GM19467 (cell line): ENCODE measurements at regions not wholly inside any gene's neighbourhood (a gene's known extent, or its start where the extent isn't known, plus 50 kb on each side); places are given as distances from the start of the nearest gene placed in this dataset.
"Not testable (repeated sequence)": the region's sequence is repeated elsewhere in the genome, so short reads cannot be mapped to it uniquely, and the experiment has no call there.

Source experiments
- ATAC-seq: cut with Tn5 transposase; IDR thresholded peaks from one replicate; pipeline ENCODE4 v1.9.1; 2021; ENCODE audit warnings: mild to moderate bottlenecking, moderate library complexity; ENCODE audit not compliant: unreplicated experiment

DNA sequence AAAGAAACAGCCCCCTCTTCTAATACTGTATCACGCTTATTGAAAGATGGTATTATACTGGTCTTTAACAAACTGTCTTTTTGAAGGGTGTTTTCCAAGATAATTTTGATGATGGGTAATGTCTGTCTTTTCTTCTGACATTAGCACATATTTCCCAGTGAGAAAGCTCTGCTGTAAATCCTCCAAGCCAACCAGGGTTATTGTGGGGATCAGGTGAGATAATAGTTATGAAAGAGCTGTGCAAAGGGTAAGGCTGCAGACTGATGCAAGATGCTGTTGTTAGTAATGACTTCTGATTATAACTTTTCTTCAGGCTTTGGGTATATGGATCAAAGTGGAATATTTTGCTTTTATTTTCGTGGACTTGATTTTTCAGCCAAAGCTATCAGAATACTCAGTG lies 581.7 kb downstream of the REEP3 start:
- no peak for ATAC-seq

DNA sequence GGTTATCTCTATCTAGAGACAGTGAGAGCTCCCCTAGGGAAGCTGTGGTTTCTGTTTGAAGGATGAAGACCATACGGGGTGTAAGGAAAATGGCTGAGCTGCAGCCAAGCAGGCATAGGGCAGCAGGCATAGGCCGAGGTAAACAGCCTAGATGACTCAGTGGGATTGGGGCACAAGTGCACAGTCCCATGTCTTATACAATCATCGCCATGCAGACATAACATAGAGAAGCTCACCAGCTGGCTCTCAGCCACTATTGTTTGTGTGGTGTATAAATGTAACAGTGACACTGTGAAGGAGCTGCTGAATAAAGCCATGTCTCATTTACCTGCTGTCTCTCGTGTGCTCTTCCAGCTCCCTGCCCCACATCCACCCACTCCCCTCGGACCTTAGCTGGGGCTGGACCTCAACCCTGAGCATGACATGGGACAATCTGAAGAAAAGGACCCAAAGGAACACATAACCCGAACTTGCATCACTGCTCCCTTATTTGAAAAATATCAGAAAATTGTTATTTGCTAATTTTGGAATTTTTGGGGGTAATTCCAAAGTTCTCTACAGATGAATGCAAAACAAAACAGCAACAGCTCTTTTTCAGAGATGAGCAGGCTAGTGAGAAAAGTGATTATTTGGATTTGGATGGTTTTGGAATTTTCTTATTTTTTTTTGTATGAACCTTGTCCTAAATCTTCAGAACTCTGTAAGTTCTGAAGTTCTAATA lies 582.7 kb downstream of the REEP3 start:
- no peak for ATAC-seq

GRCh38 chr10:64109926-64110495 lies 588.8 kb downstream of the REEP3 start:
- ATAC-seq = no peak

GRCh38 chr10:64112701-64113355 lies 591.6 kb downstream of the REEP3 start:
- no peak for ATAC-seq

GRCh38 chr10:64113375-64113774 lies 592.2 kb downstream of the REEP3 start:
- ATAC-seq = no peak

DNA sequence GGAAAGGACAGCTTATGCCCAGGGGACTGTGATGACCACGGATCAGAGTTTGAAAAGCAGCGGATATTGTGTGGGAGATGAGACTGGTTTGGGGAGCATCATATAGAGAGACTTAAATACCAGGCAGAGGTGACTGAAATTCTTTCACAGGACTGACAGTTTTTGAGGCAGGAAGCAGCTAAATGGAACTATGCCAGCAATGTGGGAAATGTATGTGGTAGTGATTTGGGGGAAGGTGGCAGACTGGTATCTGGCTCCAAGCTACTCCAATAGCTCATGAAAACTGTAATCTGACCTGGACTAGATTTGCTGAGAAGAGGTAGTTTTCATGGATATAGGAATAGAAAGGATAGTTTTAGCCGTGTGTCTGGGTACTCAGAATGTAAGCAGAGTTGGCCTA lies 592.6 kb downstream of the REEP3 start:
- ATAC-seq = no peak

DNA sequence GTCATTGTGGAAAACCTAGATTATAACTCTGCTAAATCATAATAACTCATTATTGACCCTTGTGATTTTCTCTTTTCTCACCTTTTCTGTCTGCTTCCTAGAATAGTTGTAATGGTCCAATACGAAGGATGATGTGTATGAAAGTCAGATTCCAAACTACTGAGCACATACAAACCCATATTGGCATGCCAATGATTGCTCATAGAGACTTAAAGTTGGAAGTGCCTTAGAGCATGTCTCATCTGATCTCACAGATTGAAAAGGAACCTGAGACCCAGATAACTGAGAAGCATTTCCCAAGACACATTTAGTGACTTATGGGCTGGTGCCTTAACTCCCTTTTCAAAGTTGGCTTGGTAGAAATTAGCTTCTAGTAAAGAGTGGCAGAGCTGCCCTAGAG lies 594.3 kb downstream of the REEP3 start:
- no peak for ATAC-seq

DNA sequence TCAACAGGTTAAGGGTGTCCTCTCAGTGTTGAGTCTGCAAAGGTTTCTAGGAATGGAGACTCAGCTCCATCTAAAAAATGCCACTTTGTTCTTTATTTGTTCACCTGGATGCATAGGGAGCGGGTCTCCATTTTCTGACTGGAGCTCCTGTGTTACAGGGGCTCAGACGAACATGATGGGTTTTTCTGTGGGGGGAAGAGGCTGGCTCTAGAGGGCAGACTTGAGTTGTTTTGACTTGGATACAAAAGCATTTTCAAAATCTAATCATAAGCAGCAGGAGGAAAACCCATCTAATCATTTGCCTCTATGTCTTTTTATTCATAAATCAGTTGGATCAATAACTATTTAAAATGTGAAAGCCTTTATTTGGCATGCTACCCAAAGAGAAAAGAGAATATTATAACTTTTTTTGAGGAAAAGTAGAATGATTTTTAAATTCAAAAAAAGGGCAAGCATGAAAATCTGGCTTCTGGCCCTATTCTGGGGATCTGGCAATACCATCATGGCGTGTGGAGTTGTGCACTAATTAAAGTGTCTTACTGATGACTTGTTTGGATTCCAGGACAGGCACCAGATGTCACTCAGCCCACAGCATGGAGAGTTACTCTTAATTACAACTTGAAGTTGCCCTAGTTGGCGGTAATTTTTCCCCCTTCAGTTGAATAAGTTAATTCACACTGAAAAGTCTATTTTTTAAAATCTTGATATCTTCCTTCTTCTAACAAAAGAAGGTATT lies 594.9 kb downstream of the REEP3 start:
- ATAC-seq = no peak

DNA sequence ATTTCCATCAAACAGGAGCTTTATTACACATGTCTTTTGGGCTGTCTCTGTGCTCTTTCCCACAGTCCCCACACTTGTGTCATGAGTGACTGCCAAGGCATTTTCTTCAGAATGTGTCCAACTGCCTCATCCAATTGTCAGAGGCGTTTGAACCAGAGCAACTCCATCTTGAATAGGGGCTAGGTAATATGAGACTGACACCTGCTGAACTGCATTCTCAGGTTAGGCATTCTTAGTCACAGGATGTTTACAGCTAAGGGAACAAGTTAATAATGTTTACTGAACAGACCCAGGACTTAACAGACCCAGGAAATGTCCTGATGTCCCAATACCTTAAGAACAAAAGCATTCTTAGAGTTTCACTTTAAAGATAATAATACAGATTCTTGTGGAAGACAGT lies 595.5 kb downstream of the REEP3 start:
- ATAC-seq = no peak

DNA sequence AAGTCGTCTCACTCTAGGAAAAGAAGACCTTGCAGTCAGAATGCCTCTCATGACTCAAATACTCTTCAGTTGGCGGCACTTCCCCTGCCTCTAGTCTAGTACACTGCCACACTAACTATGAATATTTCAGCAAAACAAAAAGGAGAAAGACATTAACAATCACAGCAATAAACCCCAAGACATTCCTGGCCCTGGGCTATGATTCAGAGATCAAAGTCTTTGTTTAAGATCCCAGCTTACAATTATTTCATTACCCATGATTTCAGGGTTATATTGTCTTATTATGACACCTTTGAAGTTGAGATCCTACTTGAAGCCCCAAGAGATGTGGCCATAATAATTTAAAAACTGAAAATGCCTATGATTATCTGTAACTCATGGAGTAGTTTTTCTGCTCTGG lies 597.5 kb downstream of the REEP3 start:
- ATAC-seq = no peak

- not testable (repeated sequence) for ATAC-seq
Observed at GRCh38 chr10:64120301-64120980, 599.2 kb downstream of the REEP3 start.

DNA sequence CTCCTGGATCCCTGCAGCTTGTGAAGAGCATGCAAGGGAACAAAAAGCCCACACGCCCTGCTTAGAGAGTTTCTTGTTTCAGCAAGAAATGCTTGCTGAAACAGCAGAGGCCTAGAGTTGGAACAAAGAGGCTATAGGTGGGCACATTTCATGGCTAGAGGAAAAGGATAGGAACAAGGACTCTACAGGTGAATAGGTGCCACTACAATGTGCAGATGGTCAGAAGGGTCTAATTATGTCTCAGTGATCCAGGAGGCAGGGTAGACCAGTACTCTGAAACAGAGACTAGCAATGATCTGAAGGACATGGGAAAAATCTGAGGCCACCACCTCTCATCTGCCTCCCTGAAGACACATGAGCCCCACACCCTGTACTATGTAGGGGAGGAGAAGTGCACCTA lies 609.0 kb downstream of the REEP3 start:
- no peak for ATAC-seq

- ATAC-seq = no peak
Observed at GRCh38 chr10:64134676-64135075, 613.5 kb downstream of the REEP3 start.

- ATAC-seq = no peak
Observed at GRCh38 chr10:64142395-64142794, 621.2 kb downstream of the REEP3 start.

GRCh38 chr10:64148607-64149006 lies 627.4 kb downstream of the REEP3 start:
- ATAC-seq = no peak

- no peak for ATAC-seq
Observed at GRCh38 chr10:64156166-64156565, 635.0 kb downstream of the REEP3 start.

DNA sequence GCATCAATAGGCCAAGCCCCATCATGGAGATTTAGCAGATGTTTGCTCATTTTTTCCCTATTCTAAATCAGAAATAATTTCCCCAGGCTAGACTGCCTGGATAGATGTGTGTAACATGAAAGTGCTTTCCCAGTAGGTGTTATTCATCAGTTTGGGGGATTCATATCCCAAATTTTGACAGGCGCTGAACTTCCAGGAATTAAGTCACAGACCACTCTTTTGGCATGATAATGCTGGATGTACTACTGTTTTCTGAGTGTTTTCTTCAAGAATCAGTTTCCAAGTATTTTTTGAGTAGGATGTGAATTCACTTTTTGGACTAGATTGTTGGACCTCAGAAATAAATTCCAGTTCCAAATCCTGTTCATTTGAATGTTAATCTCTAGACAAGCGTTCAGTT lies 637.4 kb downstream of the REEP3 start:
- ATAC-seq = no peak

- no peak for ATAC-seq
Observed at GRCh38 chr10:64159910-64160872, 639.0 kb downstream of the REEP3 start.

DNA sequence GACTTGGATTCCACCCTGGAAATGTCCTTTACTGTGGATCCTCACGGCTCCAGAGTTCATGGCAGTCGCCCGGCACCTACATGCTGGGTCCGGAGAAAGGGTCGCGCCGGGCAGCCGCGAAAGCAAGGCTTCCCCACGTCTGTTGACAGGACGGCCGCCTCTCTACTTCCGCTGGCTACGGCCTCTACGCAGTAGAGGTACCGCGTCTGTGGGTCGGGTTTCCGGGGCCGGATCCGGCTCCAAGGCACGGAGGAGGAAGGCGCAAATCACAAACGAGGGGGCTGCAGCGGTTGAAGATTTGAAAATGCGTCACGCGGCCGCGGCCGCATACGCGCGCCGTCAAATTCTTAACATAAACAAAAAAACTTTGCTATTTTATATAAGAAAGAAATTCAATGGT lies 649.6 kb downstream of the REEP3 start:
- no peak for ATAC-seq

- ATAC-seq = no peak
Observed at GRCh38 chr10:64173826-64174225, 652.6 kb downstream of the REEP3 start.
